A673 (cell line): ENCODE measurements at regions not wholly inside any gene's neighbourhood (a gene's known extent, or its start where the extent isn't known, plus 50 kb on each side); places are given as distances from the start of the nearest gene placed in this dataset.

Experiments used
- BruUV-seq: library from RNA; stranded (reverse); fragments of 400-500 nt; replicated peaks from 2 replicates; lab custom pipeline; 2021; lab: Mats Ljungman, UMichigan
- CTCF ChIA-PET: fragments of 300-600 bp; sonication (Branson Sonifier 250); formaldehyde crosslinking; loops from one replicate; lab custom pipeline; 2022; ENCODE audit warnings: antibody characterized with exemption; lab: Charles Lee
- POLR2A ChIA-PET: fragments of 300-600 bp; sonication (Branson Sonifier 250); formaldehyde crosslinking; loops from one replicate; lab custom pipeline; 2022; ENCODE audit warnings: antibody characterized with exemption; ENCODE audit not compliant: low non-redundant PET; lab: Charles Lee
- DNase-seq: peaks from one replicate; pipeline ENCODE4 v3.0.0-alpha.2; 2015; ENCODE audit warnings: low spot score
- H3K27ac ChIP-seq: fragments of 200-600 bp; sonication (generic); 2 replicates; pipeline ENCODE4 v1.5.1; 2016; ENCODE audit warnings: mixed run types, low read depth, mild to moderate bottlenecking, mixed read lengths, antibody characterized with exemption, low read length; ENCODE audit not compliant: poor library complexity, severe bottlenecking
- H3K27me3 ChIP-seq: fragments of 200-600 bp; sonication (generic); replicated peaks from 2 replicates; pipeline ENCODE4 v1.6.1; 2017; ENCODE audit warnings: mixed run types, low read depth, mild to moderate bottlenecking, mixed read lengths, antibody characterized with exemption, low read length; ENCODE audit not compliant: insufficient read depth, poor library complexity
- H3K36me3 ChIP-seq: fragments of 200-600 bp; sonication (generic); 2 replicates; pipeline ENCODE4 v1.6.1; 2016; ENCODE audit warnings: mixed run types, mild to moderate bottlenecking, mixed read lengths, antibody characterized with exemption, low read length; ENCODE audit not compliant: insufficient read depth, poor library complexity, severe bottlenecking
- H3K4me1 ChIP-seq: fragments of 200-600 bp; sonication (generic); 2 replicates; pipeline ENCODE4 v1.6.1; 2017; ENCODE audit warnings: mixed run types, mild to moderate bottlenecking, mixed read lengths, antibody characterized with exemption, low read length; ENCODE audit not compliant: insufficient read depth, poor library complexity, severe bottlenecking
- H3K4me3 ChIP-seq: fragments of 200-600 bp; sonication (generic); 2 replicates; pipeline ENCODE4 v1.5.1; 2016; ENCODE audit warnings: low read depth, mixed run types, mild to moderate bottlenecking, mixed read lengths, low read length; ENCODE audit not compliant: poor library complexity, severe bottlenecking
- H3K9me3 ChIP-seq: fragments of 200-600 bp; sonication (generic); 2 replicates; pipeline ENCODE4 v1.6.1; 2016; ENCODE audit warnings: mixed run types, low read depth, mild to moderate bottlenecking, mixed read lengths, antibody characterized with exemption, low read length; ENCODE audit not compliant: poor library complexity, severe bottlenecking
- EZH2 ChIP-seq: fragments of 200-600 bp; sonication (generic); IDR thresholded peaks from 2 replicates; pipeline ENCODE4 v1.6.1; 2017; ENCODE audit warnings: borderline replicate concordance, low read depth, mild to moderate bottlenecking, mixed read lengths, antibody characterized with exemption, low read length; ENCODE audit not compliant: poor library complexity, severe bottlenecking
- intact Hi-C: fragments of 100-400 bp; cut with micrococcal nuclease; formaldehyde crosslinking; loops from one replicate; pipeline ENCODE4 v1.10.0; 2022; ENCODE audit not compliant: unreplicated experiment
- TF ChIP-seq, protein P1 (sequence below): fragments of 300-800, 200-600 bp; sonication (generic); conservative IDR thresholded peaks from 2 replicates; pipeline ENCODE4 v1.5.1; 2017; ENCODE audit warnings: low read depth, mild to moderate bottlenecking, antibody characterized with exemption, low read length, moderate library complexity, mixed read lengths

DNA sequence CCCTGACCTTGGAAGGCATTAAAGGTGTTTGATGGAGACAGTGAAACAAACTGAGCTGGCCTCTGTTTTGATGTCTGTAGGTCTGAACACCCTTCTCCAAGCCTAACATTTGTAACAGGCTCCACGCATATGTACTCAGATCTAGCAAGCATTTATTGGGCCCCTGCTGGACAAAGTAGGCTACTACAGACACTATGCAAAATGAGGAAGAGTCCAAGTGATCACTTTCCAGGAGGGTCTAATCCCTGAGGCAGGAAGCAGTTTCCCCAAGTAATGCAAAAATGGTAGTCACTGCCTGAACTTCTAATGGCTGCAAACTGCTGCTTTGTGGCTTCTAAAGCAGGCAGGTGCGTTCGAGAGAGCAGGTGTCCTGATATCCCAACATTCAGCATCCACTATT, 405.8 kb downstream of the MED13L start:
- peak; percentile 62 for DNase-seq
- H3K27ac ChIP-seq = no peak overlapping the region
- no peaks in the 10 kb centered on the region for H3K4me1 ChIP-seq
- no peak overlapping the region for H3K4me3 ChIP-seq
- no peaks in the 10 kb centered on the region for H3K36me3 ChIP-seq
- ChIA-PET POLR2A (no interaction called here), CTCF (no interaction called here)
- BruUV-seq = no TSS peak
- no peak for TF ChIP-seq EZH2
- TF ChIP-seq, protein P1, sequence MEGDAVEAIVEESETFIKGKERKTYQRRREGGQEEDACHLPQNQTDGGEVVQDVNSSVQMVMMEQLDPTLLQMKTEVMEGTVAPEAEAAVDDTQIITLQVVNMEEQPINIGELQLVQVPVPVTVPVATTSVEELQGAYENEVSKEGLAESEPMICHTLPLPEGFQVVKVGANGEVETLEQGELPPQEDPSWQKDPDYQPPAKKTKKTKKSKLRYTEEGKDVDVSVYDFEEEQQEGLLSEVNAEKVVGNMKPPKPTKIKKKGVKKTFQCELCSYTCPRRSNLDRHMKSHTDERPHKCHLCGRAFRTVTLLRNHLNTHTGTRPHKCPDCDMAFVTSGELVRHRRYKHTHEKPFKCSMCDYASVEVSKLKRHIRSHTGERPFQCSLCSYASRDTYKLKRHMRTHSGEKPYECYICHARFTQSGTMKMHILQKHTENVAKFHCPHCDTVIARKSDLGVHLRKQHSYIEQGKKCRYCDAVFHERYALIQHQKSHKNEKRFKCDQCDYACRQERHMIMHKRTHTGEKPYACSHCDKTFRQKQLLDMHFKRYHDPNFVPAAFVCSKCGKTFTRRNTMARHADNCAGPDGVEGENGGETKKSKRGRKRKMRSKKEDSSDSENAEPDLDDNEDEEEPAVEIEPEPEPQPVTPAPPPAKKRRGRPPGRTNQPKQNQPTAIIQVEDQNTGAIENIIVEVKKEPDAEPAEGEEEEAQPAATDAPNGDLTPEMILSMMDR = peak; percentile 69
- no peaks in the 10 kb centered on the region for H3K9me3 ChIP-seq
- H3K27me3 ChIP-seq = no peaks in the 10 kb centered on the region
- intact Hi-C loops = no loop called here

DNA sequence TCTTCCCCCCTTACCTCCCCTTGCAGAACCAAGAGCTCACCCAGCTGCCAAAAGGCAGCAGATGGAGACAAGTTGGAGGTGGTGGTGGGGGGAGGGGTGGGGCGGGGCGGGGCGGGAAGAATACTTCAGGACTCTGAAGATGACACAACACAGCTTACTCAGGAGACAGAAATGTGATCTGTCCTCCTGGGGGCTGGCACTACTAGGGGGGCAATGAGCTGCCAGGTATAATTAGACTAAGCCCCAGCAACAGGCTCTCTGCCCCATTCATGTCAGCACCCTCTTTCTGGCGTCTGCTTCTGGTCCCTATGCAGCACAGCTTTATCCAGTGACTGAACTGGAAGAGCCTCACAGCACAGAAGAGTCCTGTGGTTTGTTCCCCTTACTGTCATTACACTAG, 407.0 kb downstream of the MED13L start:
- intact Hi-C loops = no loop called here
- no peak overlapping the region for H3K4me3 ChIP-seq
- TF ChIP-seq, protein P1 = no peak
- no TSS peak for BruUV-seq
- no peaks in the 10 kb centered on the region for H3K4me1 ChIP-seq
- H3K27me3 ChIP-seq = no peaks in the 10 kb centered on the region
- CTCF ChIA-PET = interaction anchor here (0.6 to 0.7 kb wide), 3 partner anchors 19 to 1280 kb away, joined by 3 to 10 read pairs (median 4); no protein-coding TSS in a partner anchor
- DNase-seq = no peak
- POLR2A ChIA-PET = interaction anchor here (0.6 kb wide), 1 partner anchor 1491 kb away, joined by 4 read pairs; no protein-coding TSS in a partner anchor
- H3K9me3 ChIP-seq = no peaks in the 10 kb centered on the region
- H3K36me3 ChIP-seq = no peaks in the 10 kb centered on the region
- H3K27ac ChIP-seq = no peak overlapping the region

DNA sequence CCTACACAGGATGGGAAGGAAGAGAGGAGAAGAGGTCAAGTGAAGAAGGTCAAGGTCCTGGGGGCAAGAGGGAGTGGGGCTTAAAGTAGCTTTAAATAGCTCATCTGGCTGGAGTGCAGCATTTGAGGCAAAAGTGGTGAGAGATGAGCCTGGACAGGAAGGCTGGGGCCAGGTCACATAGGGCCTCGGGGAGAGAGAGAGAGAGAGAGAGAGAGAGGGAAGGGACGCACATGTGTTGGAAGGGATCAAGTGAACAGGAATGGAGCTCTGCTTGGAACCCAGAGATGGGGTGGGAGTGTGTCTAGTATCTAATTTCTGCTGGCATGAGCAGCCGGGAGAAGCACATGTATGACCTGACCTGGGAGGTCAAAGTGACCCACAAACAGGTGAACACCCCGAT, 407.5 kb downstream of the MED13L start:
- no peak for TF ChIP-seq EZH2
- TF ChIP-seq, protein P1 = no peak
- POLR2A ChIA-PET = interaction anchor here (0.6 kb wide), 1 partner anchor 1490 kb away, joined by 4 read pairs; no protein-coding TSS in a partner anchor
- intact Hi-C loops = no loop called here

More for the DNA sequence above, 407.5 kb downstream of the MED13L start:
- Histone ChIP-seq H3K36me3 (no peaks in the 10 kb centered on the region), H3K4me1 (no peaks in the 10 kb centered on the region), H3K27me3 (peaks cover under 1% of the 10 kb centered on the region), H3K27ac (no peak overlapping the region), H3K4me3 (no peak overlapping the region), H3K9me3 (no peaks in the 10 kb centered on the region)
- no TSS peak for BruUV-seq
- DNase-seq = no peak
- CTCF ChIA-PET = interaction anchor here (0.7 kb wide), 1 partner anchor 1281 kb away, joined by 10 read pairs; no protein-coding TSS in a partner anchor
